CD4-positive, alpha-beta T cell (primary cell): ENCODE measurements at regions not wholly inside any gene's neighbourhood (a gene's known extent, or its start where the extent isn't known, plus 50 kb on each side); places are given as distances from the start of the nearest gene placed in this dataset.

Source experiments
- ATAC-seq: fragments of 200-7000 bp; cut with Tn5 transposase; one replicate; pipeline ENCODE4 v1.10.0; 2022; ENCODE audit warnings: mild to moderate bottlenecking; ENCODE audit not compliant: poor library complexity
- CTCF ChIA-PET: fragments of 350-600 bp; sonication (Branson Sonifier 250); formaldehyde crosslinking; loops from one replicate; lab custom pipeline; 2021; ENCODE audit warnings: antibody characterized with exemption, inconsistent platforms; lab: Charles Lee
- POLR2A ChIA-PET: fragments of 350-600 bp; sonication (Branson Sonifier 250); formaldehyde crosslinking; loops from one replicate; lab custom pipeline; 2021; ENCODE audit warnings: antibody characterized with exemption, inconsistent platforms; lab: Charles Lee
- DNase-seq, 14 experiments: peaks; one replicate each; pipeline ENCODE4 v3.0.0-alpha.2; 2013 to 2020; ENCODE audit warnings: mixed read lengths in 2 of 14
- H3K27ac ChIP-seq, 2 donors: one replicate each; pipeline versions ENCODE4 v1.5.1 to v1.7.0; 2013; ENCODE audit warnings: low read length in 2 of 2, low read depth in 1 of 2, mild to moderate bottlenecking in 1 of 2
- H3K27me3 ChIP-seq, 2 experiments: 1 replicate in 1 of 2; 2 replicates in 1 of 2; pipeline versions ENCODE4 v1.6.1 to v1.7.0; 2013; ENCODE audit warnings: low read length in 2 of 2, control low read depth in 1 of 2, mild to moderate bottlenecking in 1 of 2, moderate library complexity in 1 of 2; ENCODE audit not compliant: insufficient read depth in 2 of 2, control insufficient read depth in 1 of 2
- H3K36me3 ChIP-seq: one replicate; pipeline ENCODE4 v1.6.1; 2013; ENCODE audit warnings: low read length, control low read depth; ENCODE audit not compliant: insufficient read depth
- H3K4me1 ChIP-seq: one replicate; pipeline ENCODE4 v1.6.1; 2013; ENCODE audit warnings: low read length, control low read depth; ENCODE audit not compliant: insufficient read depth
- H3K4me3 ChIP-seq: one replicate; pipeline ENCODE4 v1.5.1; 2013; ENCODE audit warnings: mild to moderate bottlenecking, low read length, moderate library complexity
- H3K9me3 ChIP-seq, 2 experiments: 1 replicate in 1 of 2; 2 replicates in 1 of 2; pipeline versions ENCODE4 v1.6.1 to v1.7.0; 2013; ENCODE audit warnings: low read length in 2 of 2, mild to moderate bottlenecking in 2 of 2, control low read depth in 1 of 2, moderate library complexity in 1 of 2; ENCODE audit not compliant: control insufficient read depth in 1 of 2, insufficient read depth in 1 of 2
- H3K27ac Mint-ChIP-seq: one replicate; pipeline ENCODE4 v1.8.0; 2020; ENCODE audit warnings: mixed read lengths
- H3K27me3 Mint-ChIP-seq: one replicate; pipeline ENCODE4 v1.8.0; 2021; ENCODE audit warnings: mixed read lengths
- H3K36me3 Mint-ChIP-seq: one replicate; pipeline ENCODE4 v1.8.0; 2021; ENCODE audit warnings: low read depth, mixed read lengths
- H3K4me1 Mint-ChIP-seq: one replicate; pipeline ENCODE4 v1.8.0; 2021; ENCODE audit warnings: low read depth, mixed read lengths
- H3K4me3 Mint-ChIP-seq: one replicate; pipeline ENCODE4 v1.8.0; 2020; ENCODE audit warnings: mild to moderate bottlenecking, mixed read lengths
- H3K9me3 Mint-ChIP-seq: one replicate; pipeline ENCODE4 v1.8.0; 2020; ENCODE audit warnings: mixed read lengths
- CTCF ChIP-seq: fragments of 200-600 bp; IDR thresholded peaks from one replicate; pipeline ENCODE4 v1.8.0; 2022; ENCODE audit warnings: antibody characterized with exemption, mild to moderate bottlenecking
- intact Hi-C, 2 experiments: fragments of 100-400 bp; cut with DNase I in 1 of 2; cut with micrococcal nuclease in 1 of 2; formaldehyde crosslinking; loops; one replicate each; pipeline versions ENCODE4 v1.15.1 to v1.9.0; 2023 to 2025; cut with DNase I, micrococcal nuclease

DNA sequence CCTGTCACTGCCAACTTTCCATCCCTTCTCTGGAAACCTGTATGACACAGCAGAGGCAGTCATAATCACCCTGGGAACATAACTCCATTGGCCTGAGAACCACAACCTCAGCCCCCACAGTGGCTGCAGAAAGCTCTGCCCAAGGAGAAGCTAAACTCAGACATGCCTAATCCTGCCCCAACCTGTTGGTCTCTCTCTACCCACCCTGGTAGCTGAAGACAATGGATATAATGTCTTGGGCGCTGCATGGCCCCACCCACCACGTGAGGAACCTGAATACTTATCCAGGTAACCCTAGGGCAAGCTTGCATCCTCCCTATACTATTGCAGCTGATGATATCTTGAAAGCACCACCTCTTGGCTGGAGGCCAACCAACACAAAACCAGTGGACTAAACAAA is 225.2 kb downstream of the TEX13C start:
- Histone ChIP-seq H3K27ac (no peak overlapping the region), H3K27me3 (no peaks in the 10 kb centered on the region), H3K4me1 (no peaks in the 10 kb centered on the region), H3K36me3 (no peaks in the 10 kb centered on the region), H3K9me3 (no peaks in the 10 kb centered on the region), H3K4me3 (no peak overlapping the region)
- ATAC-seq (no peak), DNase-seq (no peak)
- no peak overlapping the region for H3K27ac Mint-ChIP-seq
- ChIA-PET POLR2A (no interaction called here), CTCF (no interaction called here)
- intact Hi-C loops: no loop called here
- H3K4me1 Mint-ChIP-seq: no peaks in the 10 kb centered on the region
- no peaks in the 10 kb centered on the region for H3K27me3 Mint-ChIP-seq
- TF ChIP-seq CTCF: no peak
- H3K36me3 Mint-ChIP-seq: no peaks in the 10 kb centered on the region
- H3K9me3 Mint-ChIP-seq: no peaks in the 10 kb centered on the region
- no peak overlapping the region for H3K4me3 Mint-ChIP-seq

GRCh38 chrX:125577479-125577878 is 257.8 kb downstream of the TEX13C start:
- H3K4me1 ChIP-seq: no peaks in the 10 kb centered on the region
- H3K4me3 ChIP-seq: no peak overlapping the region
- ATAC-seq (no peak), DNase-seq (no peak)
- no peaks in the 10 kb centered on the region for H3K27me3 ChIP-seq
- H3K36me3 ChIP-seq: no peaks in the 10 kb centered on the region
- no peaks in the 10 kb centered on the region for H3K9me3 ChIP-seq
- ChIA-PET CTCF (no interaction called here), POLR2A (no interaction called here)
- intact Hi-C loops: no loop called here
- no peak for TF ChIP-seq CTCF
- H3K36me3 Mint-ChIP-seq: no peaks in the 10 kb centered on the region
- H3K27ac Mint-ChIP-seq: no peak overlapping the region
- no peak overlapping the region for H3K27ac ChIP-seq
- no peaks in the 10 kb centered on the region for H3K9me3 Mint-ChIP-seq
- no peaks in the 10 kb centered on the region for H3K27me3 Mint-ChIP-seq
- no peak overlapping the region for H3K4me3 Mint-ChIP-seq
- H3K4me1 Mint-ChIP-seq: no peaks in the 10 kb centered on the region

GRCh38 chrX:125604448-125604847 is 284.8 kb downstream of the TEX13C start:
- Histone ChIP-seq H3K36me3 (no peaks in the 10 kb centered on the region), H3K9me3 (no peaks in the 10 kb centered on the region), H3K4me1 (no peaks in the 10 kb centered on the region), H3K27ac (no peak overlapping the region), H3K4me3 (no peak overlapping the region), H3K27me3 (no peaks in the 10 kb centered on the region)
- intact Hi-C loops: no loop called here
- Mint-ChIP-seq H3K27ac (no peak overlapping the region), H3K9me3 (no peaks in the 10 kb centered on the region), H3K4me1 (no peaks in the 10 kb centered on the region), H3K4me3 (no peak overlapping the region), H3K27me3 (no peaks in the 10 kb centered on the region), H3K36me3 (no peaks in the 10 kb centered on the region)
- no peak for DNase-seq
- no peak for ATAC-seq
- ChIA-PET POLR2A (no interaction called here), CTCF (no interaction called here)
- TF ChIP-seq CTCF: no peak
